GM12878 (cell line): ENCODE measurements at regions not wholly inside any gene's neighbourhood (a gene's known extent, or its start where the extent isn't known, plus 50 kb on each side); places are given as distances from the start of the nearest gene placed in this dataset.

Source experiments
- ATF7 ChIP-seq: fragments of 450-650 bp; IDR thresholded peaks from 2 replicates; pipeline ENCODE4 v1.6.1; 2016; ENCODE audit warnings: low read depth, mild to moderate bottlenecking
- BCLAF1 ChIP-seq: fragments of 450-650 bp; IDR thresholded peaks from 2 replicates; pipeline ENCODE4 v1.6.1; 2017; ENCODE audit warnings: antibody characterized with exemption, mild to moderate bottlenecking, moderate library complexity
- CBX5 ChIP-seq: sonication (generic); IDR thresholded peaks from 2 replicates; pipeline ENCODE4 v1.6.1; 2016; ENCODE audit warnings: low read depth, moderate library complexity, mild to moderate bottlenecking, inconsistent platforms
- CHD1 ChIP-seq: IDR thresholded peaks from 2 replicates; pipeline ENCODE4 v1.6.1; 2012; ENCODE audit warnings: low read depth, low read length, improper control_type of control experiment
- CHD2 ChIP-seq: IDR thresholded peaks from 2 replicates; pipeline ENCODE4 v1.6.1; 2011; ENCODE audit warnings: low read depth, low read length, improper control_type of control experiment, borderline replicate concordance
- CREB1 ChIP-seq: IDR thresholded peaks from 2 replicates; pipeline ENCODE4 v1.6.1; 2012; ENCODE audit warnings: low read depth, mild to moderate bottlenecking, inconsistent platforms
- E4F1 ChIP-seq: fragments of 450-650 bp; IDR thresholded peaks from 2 replicates; pipeline ENCODE4 v1.6.1; 2018; ENCODE audit warnings: borderline replicate concordance, mild to moderate bottlenecking; ENCODE audit not compliant: partially characterized antibody
- EED ChIP-seq: sonication (generic); IDR thresholded peaks from 2 replicates; pipeline ENCODE4 v1.6.1; 2016; ENCODE audit warnings: antibody characterized with exemption, low read depth
- IKZF1 ChIP-seq: fragments of 450-650 bp; conservative IDR thresholded peaks from 2 replicates; pipeline ENCODE4 v1.6.1; 2017; ENCODE audit warnings: antibody characterized with exemption, mild to moderate bottlenecking
- IRF5 ChIP-seq: fragments of 450-650 bp; IDR thresholded peaks from 2 replicates; pipeline ENCODE4 v1.6.1; 2017; ENCODE audit warnings: borderline replicate concordance
- JUNB ChIP-seq: IDR thresholded peaks from 2 replicates; pipeline ENCODE4 v1.6.1; 2016; ENCODE audit warnings: antibody characterized with exemption, mild to moderate bottlenecking
- KAT2A ChIP-seq: conservative IDR thresholded peaks from 2 replicates; pipeline ENCODE4 v1.6.1; 2011; ENCODE audit warnings: low read depth, low read length; ENCODE audit not compliant: control insufficient read depth
- MTA2 ChIP-seq: fragments of 450-650 bp; IDR thresholded peaks from 2 replicates; pipeline ENCODE4 v1.6.1; 2016; ENCODE audit warnings: low read depth, mild to moderate bottlenecking, moderate library complexity
- MYC ChIP-seq: IDR thresholded peaks from 2 replicates; pipeline ENCODE4 v1.6.1; 2011; ENCODE audit warnings: mild to moderate bottlenecking, low read length, moderate library complexity, inconsistent platforms; ENCODE audit not compliant: insufficient read depth, insufficient replicate concordance, insufficient read length, severe bottlenecking
- NR2C2 ChIP-seq: IDR thresholded peaks from 2 replicates; pipeline ENCODE4 v1.6.1; 2011; ENCODE audit warnings: borderline replicate concordance, low read depth; ENCODE audit not compliant: control insufficient read depth, insufficient read length
- RAD51 ChIP-seq: fragments of 450-650 bp; IDR thresholded peaks from 2 replicates; pipeline ENCODE4 v1.6.1; 2016; ENCODE audit warnings: moderate library complexity, mild to moderate bottlenecking, inconsistent platforms
- SIN3A ChIP-seq: IDR thresholded peaks from 2 replicates; pipeline ENCODE4 v1.6.1; 2012; ENCODE audit warnings: low read depth, low read length, improper control_type of control experiment
- SMARCA5 ChIP-seq: fragments of 450-650 bp; IDR thresholded peaks from 2 replicates; pipeline ENCODE4 v1.6.1; 2017; ENCODE audit warnings: mild to moderate bottlenecking
- SREBF1 ChIP-seq: IDR thresholded peaks from 2 replicates; pipeline ENCODE4 v1.6.1; 2012; ENCODE audit warnings: mild to moderate bottlenecking, low read length
- STAT1 ChIP-seq: fragments of 450-650 bp; conservative IDR thresholded peaks from 2 replicates; pipeline ENCODE4 v1.6.1; 2014; ENCODE audit warnings: antibody characterized with exemption, mild to moderate bottlenecking
- TBL1XR1 ChIP-seq: IDR thresholded peaks from 2 replicates; pipeline ENCODE4 v1.6.1; 2012; ENCODE audit warnings: low read depth, low read length, improper control_type of control experiment
- TCF12 ChIP-seq: IDR thresholded peaks from 2 replicates; pipeline ENCODE4 v1.6.1; 2011; ENCODE audit warnings: low read depth, mild to moderate bottlenecking, low read length
- TCF7 ChIP-seq: IDR thresholded peaks from 2 replicates; pipeline ENCODE4 v1.6.1; 2014; ENCODE audit warnings: antibody characterized with exemption, borderline replicate concordance
- YY1 ChIP-seq: IDR thresholded peaks from 2 replicates; pipeline ENCODE4 v1.6.1; 2011; ENCODE audit warnings: low read depth, mild to moderate bottlenecking, low read length
- ZBTB33 ChIP-seq: fragments of 450-650 bp; IDR thresholded peaks from 2 replicates; pipeline ENCODE4 v1.6.1; 2017; ENCODE audit warnings: mild to moderate bottlenecking
- ZSCAN29 ChIP-seq: fragments of 450-650 bp; IDR thresholded peaks from 2 replicates; pipeline ENCODE4 v1.6.1; 2017; ENCODE audit warnings: mild to moderate bottlenecking, moderate library complexity

GRCh38 chr10:4013651-4014121, 228.7 kb upstream of the KLF6 start (continued):
- TF ChIP-seq NR2C2 (no peak), CHD2 (peak; percentile 52; the same call in 1 of the 2 replicates), SREBF1 (no peak), IKZF1 (peak; percentile 82), EED (no peak), MYC (no peak), E4F1 (no peak), TCF7 (no peak), KAT2A (no peak), YY1 (no peak), TCF12 (no peak), MTA2 (peak; percentile 62; the same call in 1 of the 2 replicates), SIN3A (no peak), CBX5 (no peak), STAT1 (no peak), IRF5 (no peak), ZBTB33 (no peak), BCLAF1 (no peak), CHD1 (no peak), TBL1XR1 (no peak), SMARCA5 (no peak; the same call in 1 of the 2 replicates), JUNB (no peak), ZSCAN29 (no peak), CREB1 (no peak), ATF7 (0 out of 2 replicates have a peak, but pooled peaks have one; percentile 25), RAD51 (peak; percentile 60)
